Activated CD4-positive, alpha-beta T cell treated with anti-CD3 and anti-CD28 coated beads for 1 hour (primary cell): ENCODE measurements at regions not wholly inside any gene's neighbourhood (a gene's known extent, or its start where the extent isn't known, plus 50 kb on each side); places are given as distances from the start of the nearest gene placed in this dataset.

Experiments used
- DNase-seq: peaks from one replicate; pipeline ENCODE4 v3.0.0-alpha.2; 2020

GRCh38 chr22:44549701-44550100 lies 51.7 kb upstream of the RTL6 start:
- no peak for DNase-seq

GRCh38 chr22:44548981-44549380 lies 50.9 kb upstream of the RTL6 start:
- DNase-seq = no peak
